Erythroblast (primary cell): ENCODE measurements at regions not wholly inside any gene's neighbourhood (a gene's known extent, or its start where the extent isn't known, plus 50 kb on each side); places are given as distances from the start of the nearest gene placed in this dataset.

Experiments
- DNase-seq, 2 experiments: peaks; one replicate each; lab custom pipeline; 2025; lab: John Stamatoyannopoulos, UW
- GATA1 ChIP-seq: IDR thresholded peaks from 2 replicates; pipeline ENCODE4 v1.6.1; 2011; ENCODE audit warnings: low read depth, mild to moderate bottlenecking, control low read depth, low read length, moderate library complexity
- POLR2A ChIP-seq: IDR thresholded peaks from 2 replicates; pipeline ENCODE4 v1.6.1; 2011; ENCODE audit warnings: mild to moderate bottlenecking, low read length

DNA sequence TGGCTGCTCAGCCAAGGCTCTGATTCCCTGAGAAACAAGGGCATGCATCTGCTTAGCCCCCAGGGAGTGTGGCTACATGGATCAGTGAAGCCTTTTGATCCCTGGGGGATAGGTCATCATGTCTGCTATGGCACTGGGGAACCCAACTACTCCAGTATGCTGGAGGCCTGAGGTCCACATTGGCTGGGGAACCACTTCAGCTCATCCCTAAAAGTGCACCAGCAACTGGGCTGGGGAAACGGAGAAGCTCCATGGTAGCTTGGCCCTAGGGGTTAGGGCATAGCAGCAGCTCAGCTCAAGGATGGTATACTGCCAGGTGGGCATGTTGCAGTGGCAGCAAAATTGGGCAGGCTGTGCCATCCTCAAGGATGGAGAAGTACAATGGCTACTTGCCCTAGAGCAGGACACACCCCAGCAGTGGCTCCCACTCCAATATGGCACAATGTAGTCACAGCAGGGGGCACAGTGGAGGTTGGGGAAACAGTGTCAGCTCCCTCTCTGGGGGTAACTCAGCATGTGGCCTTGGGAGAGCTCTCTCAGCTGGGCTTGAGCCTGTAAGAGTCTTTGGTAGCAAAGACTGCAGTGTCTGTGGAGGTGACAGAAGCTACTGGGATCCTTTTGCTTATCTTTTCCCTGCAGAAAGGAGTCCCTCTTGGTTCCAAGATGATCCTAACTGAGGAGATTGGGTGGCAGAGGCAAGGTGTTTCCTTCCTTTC lies 111.5 kb upstream of the FSTL4 start:
- no peak for TF ChIP-seq POLR2A
- no peak for TF ChIP-seq GATA1
- no peak for DNase-seq

GRCh38 chr5:133723126-133723525 lies 110.8 kb upstream of the FSTL4 start:
- TF ChIP-seq POLR2A, result no peak
- TF ChIP-seq GATA1, result no peak
- no peak for DNase-seq

GRCh38 chr5:133721365-133721764 lies 109.0 kb upstream of the FSTL4 start:
- DNase-seq, result no peak
- TF ChIP-seq POLR2A, result no peak
- TF ChIP-seq GATA1, result no peak

DNA sequence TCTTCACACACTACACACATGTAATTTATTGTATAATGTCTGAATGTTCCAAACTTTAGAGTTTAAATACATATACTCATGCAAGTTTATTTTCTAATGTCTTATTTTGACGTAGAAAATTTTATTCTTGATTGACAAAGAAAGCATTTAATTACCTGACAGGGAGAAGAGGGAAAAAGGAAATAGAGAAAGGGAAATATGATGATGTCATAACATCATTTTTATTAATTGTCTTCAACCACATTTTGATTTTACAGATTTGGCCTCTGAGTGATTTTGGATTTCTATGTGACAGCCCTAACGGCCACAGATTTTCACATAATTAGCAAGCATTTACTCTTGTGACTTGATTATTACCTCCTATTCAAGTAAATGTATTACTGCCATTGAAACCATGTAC lies 106.1 kb upstream of the FSTL4 start:
- no peak for DNase-seq
- TF ChIP-seq GATA1, result no peak
- TF ChIP-seq POLR2A, result no peak

DNA sequence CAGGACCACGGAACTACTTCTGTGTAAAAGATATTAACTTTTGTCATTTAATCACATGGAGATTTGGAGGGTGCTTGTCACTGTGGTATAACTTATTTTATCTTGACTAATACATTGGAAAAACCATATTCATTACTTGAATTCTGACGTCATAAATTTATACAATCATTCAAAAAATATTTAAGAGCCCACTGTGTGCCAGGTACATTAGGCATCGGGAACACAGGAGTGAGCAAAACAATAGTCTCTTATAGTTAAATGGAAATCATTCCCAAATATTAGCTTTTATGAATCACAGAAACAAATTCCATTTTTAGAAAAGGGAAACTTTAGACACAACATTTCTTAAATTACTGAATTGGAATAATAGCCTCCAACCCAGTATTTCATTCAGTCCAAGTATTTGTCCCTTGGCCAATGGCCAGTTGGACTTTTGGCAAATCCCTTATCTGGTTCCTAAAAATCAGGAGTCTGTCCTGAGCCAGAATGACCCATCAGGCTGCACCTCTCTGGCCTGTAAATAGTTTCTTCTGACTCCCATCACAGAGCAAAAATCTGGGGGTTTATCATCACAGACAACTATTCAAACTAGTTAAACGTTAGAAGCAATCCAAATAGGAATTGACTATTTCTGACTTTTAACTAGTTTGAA lies 104.3 kb upstream of the FSTL4 start:
- TF ChIP-seq GATA1 (no peak), POLR2A (no peak)
- DNase-seq, result no peak

GRCh38 chr5:133715616-133716015 lies 103.3 kb upstream of the FSTL4 start:
- TF ChIP-seq GATA1 (no peak), POLR2A (no peak)
- no peak for DNase-seq

- DNase-seq, result no peak
- TF ChIP-seq GATA1 (no peak), POLR2A (no peak)
Observed at GRCh38 chr5:133715216-133715615, 102.9 kb upstream of the FSTL4 start.

DNA sequence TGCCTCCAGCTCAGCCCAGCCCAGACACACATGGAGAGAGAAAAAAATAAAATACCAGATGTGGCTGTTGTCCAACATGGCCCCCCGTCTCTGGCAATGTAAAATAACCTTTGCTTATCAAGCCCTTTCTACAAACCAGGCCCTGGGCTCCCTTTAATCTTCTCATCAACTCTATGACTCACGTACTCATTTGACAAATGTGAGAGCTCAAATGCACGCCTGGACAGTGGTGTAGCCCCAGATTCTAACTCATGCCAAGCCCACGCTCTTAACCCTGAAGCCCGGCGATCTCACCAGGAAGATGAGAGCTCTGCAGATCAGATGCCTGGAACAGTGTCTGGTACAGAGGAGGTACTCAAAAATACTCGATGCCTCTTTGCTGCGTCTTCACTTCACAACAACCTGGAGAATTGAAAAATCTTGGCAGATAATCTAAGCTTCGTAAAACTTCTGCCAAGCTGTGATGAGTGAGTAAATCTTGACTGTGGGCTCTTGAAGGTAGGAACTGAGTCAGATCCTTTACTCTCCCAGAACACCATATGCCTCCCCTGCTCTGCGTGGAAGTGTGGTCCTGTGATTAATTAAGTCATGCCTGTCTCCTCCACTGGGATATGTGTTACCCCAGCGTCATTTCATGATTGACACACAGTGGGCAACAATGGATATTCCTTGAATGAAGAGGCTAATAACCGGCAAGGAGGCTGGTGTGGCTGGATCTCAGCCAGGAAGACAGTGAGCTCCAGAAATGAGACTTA lies 102.0 kb upstream of the FSTL4 start:
- no peak for TF ChIP-seq POLR2A
- TF ChIP-seq GATA1, result no peak
- DNase-seq, result no peak

DNA sequence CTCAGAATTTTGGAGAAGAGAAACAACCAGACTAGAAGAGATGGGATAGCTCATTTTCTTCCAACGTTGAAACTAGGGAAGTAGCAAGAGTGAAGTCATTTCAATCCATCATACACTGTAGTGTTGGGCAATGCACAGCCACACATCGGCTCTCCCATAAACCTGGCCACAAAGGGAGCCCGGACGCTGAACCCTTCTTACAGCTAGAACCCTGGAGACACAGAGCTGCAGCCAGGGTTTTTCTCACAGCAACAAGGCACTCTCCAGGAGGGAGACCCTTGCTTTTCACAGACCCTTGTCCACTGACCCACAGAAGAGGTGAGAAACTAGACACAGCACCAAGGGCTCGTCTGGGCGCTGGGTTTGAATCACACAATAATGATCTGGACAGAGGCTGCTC lies 101.4 kb upstream of the FSTL4 start:
- TF ChIP-seq POLR2A (no peak), GATA1 (no peak)
- no peak for DNase-seq

DNA sequence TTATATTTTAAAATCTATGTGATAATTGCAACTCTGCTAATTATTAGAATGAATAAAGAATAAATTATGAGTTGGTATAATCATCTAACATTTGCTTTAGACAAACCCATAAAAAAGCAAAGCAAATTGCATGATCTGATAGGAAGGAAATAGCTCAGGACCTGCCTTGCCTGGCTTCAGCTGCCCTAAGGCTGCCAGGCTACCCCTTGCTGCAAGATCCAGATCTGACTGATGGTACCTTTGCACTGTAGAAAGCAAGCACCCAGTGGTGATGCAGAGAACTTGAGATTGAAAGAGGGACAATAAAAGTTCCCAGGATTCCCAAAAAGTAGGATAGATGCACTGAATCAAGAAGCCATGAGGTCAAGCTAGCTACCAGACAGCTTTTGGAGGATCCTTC lies 100.9 kb upstream of the FSTL4 start:
- TF ChIP-seq GATA1 (no peak), POLR2A (no peak)
- no peak for DNase-seq

DNA sequence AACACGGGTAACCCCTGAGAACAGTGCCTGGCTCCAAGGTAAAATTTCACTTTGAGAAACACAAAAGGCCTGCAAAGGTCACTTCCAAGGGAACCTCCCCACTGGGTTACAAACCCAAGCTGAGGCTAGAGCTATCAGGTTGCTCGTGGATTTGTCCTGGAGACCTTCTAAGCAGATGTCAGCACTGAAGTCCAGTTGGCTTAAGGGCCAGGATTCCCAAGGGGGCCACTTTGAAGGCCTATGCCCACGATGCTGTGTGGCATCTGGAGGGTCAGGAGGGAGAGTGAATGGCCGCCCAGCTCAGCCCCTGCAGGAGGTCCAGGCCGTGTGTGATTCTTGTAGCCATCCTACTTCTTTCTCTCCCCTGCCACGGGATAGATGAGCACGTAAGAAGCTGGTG lies 100.2 kb upstream of the FSTL4 start:
- TF ChIP-seq POLR2A (no peak), GATA1 (no peak)
- no peak for DNase-seq

GRCh38 chr5:133709209-133709725 lies 96.9 kb upstream of the FSTL4 start:
- no peak for DNase-seq
- TF ChIP-seq POLR2A (no peak), GATA1 (no peak)

GRCh38 chr5:133708331-133708850 lies 96.0 kb upstream of the FSTL4 start:
- TF ChIP-seq GATA1 (no peak), POLR2A (no peak)
- no peak for DNase-seq

GRCh38 chr5:133707629-133708028 lies 95.3 kb upstream of the FSTL4 start:
- DNase-seq, result no peak
- no peak for TF ChIP-seq POLR2A
- TF ChIP-seq GATA1, result no peak
